DND-41 (cell line): ENCODE measurements at regions not wholly inside any gene's neighbourhood (a gene's known extent, or its start where the extent isn't known, plus 50 kb on each side); places are given as distances from the start of the nearest gene placed in this dataset.

Source experiments
- ATAC-seq: fragments of 200-7000 bp; cut with Tn5 transposase; 3 replicates; pipeline ENCODE4 v1.9.1; 2021; ENCODE audit warnings: low read depth; ENCODE audit not compliant: insufficient read depth
- DNase-seq: peaks from one replicate; pipeline ENCODE4 v3.0.0-alpha.2; 2020
- H2AFZ ChIP-seq: 2 replicates; pipeline ENCODE4 v1.6.0; 2012; ENCODE audit warnings: low read depth, low read length
- H3K27ac ChIP-seq: 2 replicates; pipeline ENCODE4 v1.5.1; 2012; ENCODE audit warnings: low read length, inconsistent platforms
- H3K27me3 ChIP-seq: fragments of 200-600 bp; sonication (generic); 2 replicates; pipeline ENCODE4 v1.6.0; 2012; ENCODE audit warnings: low read length, mild to moderate bottlenecking, inconsistent platforms; ENCODE audit not compliant: insufficient read depth, poor library complexity
- H3K36me3 ChIP-seq: 2 replicates; pipeline ENCODE4 v1.5.1; 2012; ENCODE audit warnings: low read length, inconsistent platforms; ENCODE audit not compliant: insufficient read depth
- H3K4me1 ChIP-seq: 2 replicates; pipeline ENCODE4 v1.5.1; 2012; ENCODE audit warnings: mild to moderate bottlenecking, low read length; ENCODE audit not compliant: insufficient read depth
- H3K4me2 ChIP-seq: 2 replicates; pipeline ENCODE4 v1.6.0; 2012; ENCODE audit warnings: mild to moderate bottlenecking, moderate library complexity, low read length, inconsistent platforms; ENCODE audit not compliant: insufficient read depth
- H3K4me3 ChIP-seq, 2 experiments: fragments of 200-600 bp in 1 of 2; shearing (Covaris generic) in 1 of 2; 2 replicates each; pipeline ENCODE4 v1.5.1; 2012 to 2016; ENCODE audit warnings: inconsistent platforms in 2 of 2, low read length in 2 of 2, mild to moderate bottlenecking in 2 of 2, low read depth in 1 of 2, moderate library complexity in 1 of 2
- H3K79me2 ChIP-seq: 2 replicates; pipeline ENCODE4 v1.6.0; 2012; ENCODE audit warnings: low read length, inconsistent platforms; ENCODE audit not compliant: insufficient read depth
- H3K9ac ChIP-seq: 2 replicates; pipeline ENCODE4 v1.6.0; 2012; ENCODE audit warnings: low read depth, mild to moderate bottlenecking, inconsistent platforms, low read length, moderate library complexity
- H3K9me3 ChIP-seq: 2 replicates; pipeline ENCODE4 v1.5.1; 2012; ENCODE audit warnings: low read length, moderate library complexity, mild to moderate bottlenecking, inconsistent platforms; ENCODE audit not compliant: insufficient read depth, severe bottlenecking
- H4K20me1 ChIP-seq: 2 replicates; pipeline ENCODE4 v1.6.0; 2012; ENCODE audit warnings: low read length; ENCODE audit not compliant: insufficient read depth
- EZH2 ChIP-seq: IDR thresholded peaks from 3 replicates; pipeline ENCODE4 v1.6.1; 2012; ENCODE audit warnings: borderline replicate concordance, low read depth, mild to moderate bottlenecking, moderate library complexity, low read length, inconsistent platforms; ENCODE audit not compliant: severe bottlenecking
- TF ChIP-seq, protein P1 (sequence below): IDR thresholded peaks from 2 replicates; pipeline ENCODE4 v1.5.1; 2012; ENCODE audit warnings: borderline replicate concordance, low read length, moderate library complexity, mild to moderate bottlenecking; ENCODE audit not compliant: poor library complexity, severe bottlenecking; ENCODE audit errors: extremely low read depth

DNA sequence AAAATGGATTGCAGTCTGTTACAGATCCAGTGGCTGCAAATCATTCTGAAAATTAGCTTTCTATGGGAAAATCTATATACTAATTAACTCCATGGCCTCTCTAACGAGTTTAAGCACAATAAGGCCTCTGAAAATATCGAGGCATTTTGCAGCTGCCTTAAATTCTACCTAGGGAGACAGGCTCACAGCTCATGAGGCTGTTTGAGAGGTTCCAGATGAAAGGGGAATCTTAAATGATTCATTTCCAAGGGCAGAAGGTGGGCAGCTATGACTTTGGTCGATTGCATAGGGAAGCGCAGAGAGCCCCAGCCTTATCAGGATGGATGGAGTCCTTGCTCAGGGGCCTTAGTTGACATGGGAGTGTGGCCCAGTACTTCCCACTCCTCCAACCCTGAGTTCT, 216.8 kb upstream of the POU3F1 start:
- Histone ChIP-seq H3K27ac (no peak overlapping the region), H3K9me3 (no peaks in the 10 kb centered on the region), H3K4me3 (no peak overlapping the region), H3K9ac (no peak overlapping the region), H2AFZ (no peak overlapping the region), H3K36me3 (no peaks in the 10 kb centered on the region), H3K27me3 (peaks cover 13% of the 10 kb centered on the region), H3K4me2 (no peak overlapping the region), H3K79me2 (no peaks in the 10 kb centered on the region), H4K20me1 (peaks cover 3% of the 10 kb centered on the region; the same call in 1 of the 2 replicates), H3K4me1 (no peaks in the 10 kb centered on the region)
- DNase-seq (no peak), ATAC-seq (no peak)
- TF ChIP-seq, protein P1, sequence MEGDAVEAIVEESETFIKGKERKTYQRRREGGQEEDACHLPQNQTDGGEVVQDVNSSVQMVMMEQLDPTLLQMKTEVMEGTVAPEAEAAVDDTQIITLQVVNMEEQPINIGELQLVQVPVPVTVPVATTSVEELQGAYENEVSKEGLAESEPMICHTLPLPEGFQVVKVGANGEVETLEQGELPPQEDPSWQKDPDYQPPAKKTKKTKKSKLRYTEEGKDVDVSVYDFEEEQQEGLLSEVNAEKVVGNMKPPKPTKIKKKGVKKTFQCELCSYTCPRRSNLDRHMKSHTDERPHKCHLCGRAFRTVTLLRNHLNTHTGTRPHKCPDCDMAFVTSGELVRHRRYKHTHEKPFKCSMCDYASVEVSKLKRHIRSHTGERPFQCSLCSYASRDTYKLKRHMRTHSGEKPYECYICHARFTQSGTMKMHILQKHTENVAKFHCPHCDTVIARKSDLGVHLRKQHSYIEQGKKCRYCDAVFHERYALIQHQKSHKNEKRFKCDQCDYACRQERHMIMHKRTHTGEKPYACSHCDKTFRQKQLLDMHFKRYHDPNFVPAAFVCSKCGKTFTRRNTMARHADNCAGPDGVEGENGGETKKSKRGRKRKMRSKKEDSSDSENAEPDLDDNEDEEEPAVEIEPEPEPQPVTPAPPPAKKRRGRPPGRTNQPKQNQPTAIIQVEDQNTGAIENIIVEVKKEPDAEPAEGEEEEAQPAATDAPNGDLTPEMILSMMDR: no peak
- no peak for TF ChIP-seq EZH2

DNA sequence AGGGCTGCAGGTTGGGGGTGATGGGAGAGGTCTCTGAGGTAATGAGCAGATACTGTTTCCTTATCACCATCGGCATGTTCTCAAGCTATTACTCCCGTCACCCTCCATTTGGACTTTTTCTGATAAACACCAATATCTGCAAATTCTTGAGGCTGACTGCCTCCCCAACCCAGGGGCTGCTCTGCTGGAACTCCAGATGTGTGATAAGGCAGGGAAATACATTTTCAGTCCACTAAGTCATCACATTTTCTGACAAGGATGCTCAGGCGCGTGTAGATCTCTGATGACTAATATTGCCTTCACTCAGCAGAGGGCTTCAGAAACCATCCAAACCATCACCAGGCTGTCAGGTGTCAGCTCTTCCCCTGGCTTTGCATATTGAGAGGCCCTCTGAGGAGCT, 215.0 kb upstream of the POU3F1 start:
- TF ChIP-seq, protein P1: no peak
- no peak for TF ChIP-seq EZH2
- peaks cover 3% of the 10 kb centered on the region; the same call in 1 of the 2 replicates for H4K20me1 ChIP-seq
- no peaks in the 10 kb centered on the region for H3K9me3 ChIP-seq
- H3K36me3 ChIP-seq: no peaks in the 10 kb centered on the region
- no peaks in the 10 kb centered on the region for H3K4me1 ChIP-seq
- DNase-seq (no peak), ATAC-seq (no peak)
- H2AFZ ChIP-seq: no peak overlapping the region
- H3K4me3 ChIP-seq: no peak overlapping the region
- no peak overlapping the region for H3K9ac ChIP-seq
- H3K79me2 ChIP-seq: no peaks in the 10 kb centered on the region
- peaks cover 6% of the 10 kb centered on the region for H3K27me3 ChIP-seq
- no peak overlapping the region for H3K4me2 ChIP-seq
- no peak overlapping the region for H3K27ac ChIP-seq

DNA sequence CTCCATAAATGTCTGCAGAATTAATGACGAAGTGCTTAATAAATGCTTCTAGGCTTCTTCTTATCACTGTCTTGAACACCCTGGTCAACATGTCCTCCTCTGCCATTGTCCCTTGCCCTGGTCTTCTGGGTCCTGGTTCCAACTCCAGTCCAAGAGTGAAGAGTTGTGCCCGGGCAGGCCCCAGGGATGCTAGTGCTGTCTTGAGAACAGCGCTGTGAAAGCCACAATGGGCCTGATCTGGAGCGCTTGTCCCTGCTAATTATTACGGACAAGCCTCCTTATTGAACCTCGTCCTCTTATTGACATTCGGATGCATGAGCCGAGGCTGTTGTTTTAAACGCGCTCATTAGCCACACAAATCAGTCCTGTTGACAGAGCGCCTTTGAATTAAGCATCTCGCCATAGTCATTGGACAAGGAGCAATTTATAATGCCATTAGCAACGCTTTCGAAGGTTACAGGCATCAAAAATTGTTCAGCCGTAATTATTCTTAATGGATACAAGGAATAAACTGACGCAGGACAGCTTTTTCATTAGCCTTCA, 211.6 kb upstream of the POU3F1 start:
- Histone ChIP-seq H4K20me1 (peaks cover 3% of the 10 kb centered on the region; the same call in 1 of the 2 replicates), H3K27me3 (peaks cover 6% of the 10 kb centered on the region), H3K4me1 (no peaks in the 10 kb centered on the region), H3K27ac (no peak overlapping the region), H3K4me2 (no peak overlapping the region), H3K79me2 (no peaks in the 10 kb centered on the region), H3K4me3 (no peak overlapping the region), H2AFZ (no peak overlapping the region), H3K9ac (no peak overlapping the region), H3K36me3 (no peaks in the 10 kb centered on the region), H3K9me3 (no peaks in the 10 kb centered on the region)
- TF ChIP-seq, protein P1: no peak
- TF ChIP-seq EZH2: no peak
- DNase-seq (no peak), ATAC-seq (no peak)
